Immature natural killer cell (primary cell): ENCODE measurements at regions not wholly inside any gene's neighbourhood (a gene's known extent, or its start where the extent isn't known, plus 50 kb on each side); places are given as distances from the start of the nearest gene placed in this dataset.

Experiments
- DNase-seq, 3 donors: peaks; one replicate each; pipeline ENCODE4 v3.0.0; 2022; ENCODE audit warnings: mixed read lengths in 1 of 3
- H3K27ac Mint-ChIP-seq, 6 donors: one replicate each; pipeline ENCODE4 v1.8.0; 2020; ENCODE audit warnings: mixed read lengths in 6 of 6, mild to moderate bottlenecking in 5 of 6, inconsistent platforms in 4 of 6, moderate library complexity in 3 of 6
- H3K27me3 Mint-ChIP-seq, 3 donors: one replicate each; pipeline ENCODE4 v1.8.0; 2020 to 2021; ENCODE audit warnings: low read depth in 3 of 3, mild to moderate bottlenecking in 3 of 3, mixed read lengths in 3 of 3, moderate library complexity in 3 of 3, inconsistent platforms in 1 of 3
- H3K36me3 Mint-ChIP-seq, 3 donors: one replicate each; pipeline ENCODE4 v1.8.0; 2020; ENCODE audit warnings: mixed read lengths in 3 of 3, inconsistent platforms in 2 of 3, mild to moderate bottlenecking in 2 of 3
- H3K4me1 Mint-ChIP-seq, 2 donors: one replicate each; pipeline ENCODE4 v1.8.0; 2020; ENCODE audit warnings: inconsistent platforms in 2 of 2, mild to moderate bottlenecking in 2 of 2, mixed read lengths in 2 of 2, moderate library complexity in 1 of 2
- H3K4me3 Mint-ChIP-seq, 5 donors: one replicate each; pipeline ENCODE4 v1.8.0; 2020; ENCODE audit warnings: mild to moderate bottlenecking in 5 of 5, mixed read lengths in 5 of 5, inconsistent platforms in 3 of 5, moderate library complexity in 3 of 5
- H3K9me3 Mint-ChIP-seq, 6 donors: one replicate each; pipeline ENCODE4 v1.8.0; 2020; ENCODE audit warnings: mild to moderate bottlenecking in 6 of 6, mixed read lengths in 6 of 6, inconsistent platforms in 4 of 6, moderate library complexity in 3 of 6

DNA sequence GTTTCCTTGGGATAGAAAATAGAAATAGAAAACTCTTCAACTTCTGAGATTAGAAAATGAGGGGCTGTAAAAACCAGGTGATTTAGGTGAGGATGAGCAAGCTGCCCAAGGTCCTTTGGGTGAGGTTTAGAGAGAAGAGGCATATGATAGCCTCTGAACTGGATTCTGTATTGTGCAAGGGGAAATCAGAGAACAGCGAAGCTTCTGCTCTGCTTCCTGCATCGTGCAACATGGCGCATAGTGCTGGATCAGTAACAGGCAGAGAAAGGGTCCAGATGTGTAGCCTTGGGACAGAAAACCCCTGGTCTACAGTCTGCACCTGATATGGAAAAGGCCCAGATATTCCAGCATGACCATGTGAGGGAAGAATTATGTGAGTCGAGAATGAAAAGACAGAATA lies 121.7 kb downstream of the MBL2 start:
- peaks cover 0 to 4% (median 3%) of the 10 kb centered on the region in 3 donors for H3K27me3 Mint-ChIP-seq
- H3K36me3 Mint-ChIP-seq = no peaks in the 10 kb centered on the region
- H3K9me3 Mint-ChIP-seq = peaks cover 0 to 22% (median 2%) of the 10 kb centered on the region in 6 donors
- peaks cover 7 to 19% of the 10 kb centered on the region in 2 donors for H3K4me1 Mint-ChIP-seq
- H3K4me3 Mint-ChIP-seq = no peak overlapping the region
- DNase-seq = no peak
- no peak overlapping the region for H3K27ac Mint-ChIP-seq

DNA sequence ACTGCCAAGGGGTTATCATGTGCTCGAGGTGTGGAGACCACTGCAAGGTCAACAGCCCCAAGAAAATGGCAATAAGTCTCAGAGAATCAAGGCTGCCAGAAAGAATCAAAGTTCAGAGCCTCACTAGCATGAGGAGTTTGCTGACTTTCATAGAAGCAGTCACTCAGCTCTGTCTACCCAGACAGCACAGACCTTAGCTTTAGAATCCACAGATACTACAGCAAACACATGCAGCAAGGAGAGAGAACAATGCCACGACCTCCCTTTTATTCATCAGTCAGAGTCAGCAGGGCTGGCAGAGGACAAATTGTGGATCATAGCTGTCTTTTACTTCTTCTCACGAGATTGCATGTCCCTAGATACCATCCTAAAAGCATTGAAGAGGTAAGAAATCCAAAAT lies 121.3 kb downstream of the MBL2 start:
- Mint-ChIP-seq H3K36me3 (no peaks in the 10 kb centered on the region), H3K27ac (no peak overlapping the region), H3K4me1 (peaks cover 4 to 15% of the 10 kb centered on the region in 2 donors), H3K9me3 (peaks cover 0 to 22% (median 2%) of the 10 kb centered on the region in 6 donors), H3K4me3 (no peak overlapping the region), H3K27me3 (peaks cover 0 to 4% (median 3%) of the 10 kb centered on the region in 3 donors)
- no peak for DNase-seq

DNA sequence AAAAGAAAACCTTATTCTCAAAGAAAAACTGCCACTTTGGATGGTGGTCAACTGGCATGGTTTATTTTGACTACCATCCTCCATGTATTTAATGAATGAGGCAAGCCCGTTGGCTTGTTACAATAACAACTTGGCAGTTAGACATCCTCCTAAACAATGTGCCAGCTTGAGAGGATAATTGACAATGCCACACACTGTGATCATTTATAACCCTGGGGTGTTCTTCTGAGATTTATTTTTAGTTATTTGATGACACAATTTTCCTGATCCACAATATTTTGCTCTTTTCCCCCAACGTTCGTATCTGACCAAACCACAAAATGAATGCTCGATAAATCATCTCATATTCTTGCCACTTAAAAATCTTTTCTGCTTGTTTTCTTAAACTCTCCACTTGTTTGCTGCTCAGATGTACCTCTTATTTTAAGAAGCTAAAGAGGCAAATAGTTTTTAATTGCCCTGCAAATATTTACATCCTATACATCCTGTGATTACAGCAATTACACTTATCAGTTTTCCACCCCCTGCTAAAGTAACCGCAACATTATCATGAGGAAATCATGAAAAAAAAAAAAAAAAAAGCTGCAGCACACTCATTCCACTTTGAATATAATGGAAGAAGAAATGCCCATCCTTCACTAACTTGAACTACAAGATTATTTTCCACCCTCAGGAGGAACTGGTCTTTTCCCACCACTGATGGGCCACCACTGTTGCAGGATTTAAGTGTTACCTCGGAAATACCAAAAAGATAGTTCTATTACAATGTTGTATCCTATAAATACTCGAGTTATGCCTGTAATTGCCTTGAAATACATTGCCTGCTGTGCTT lies 119.9 kb downstream of the MBL2 start:
- DNase-seq = no peak
- H3K27ac Mint-ChIP-seq = no peak overlapping the region

GRCh38 chr10:52653263-52653909 lies 119.2 kb downstream of the MBL2 start:
- Mint-ChIP-seq H3K36me3 (no peaks in the 10 kb centered on the region), H3K27me3 (peaks cover 0 to 6% (median 3%) of the 10 kb centered on the region in 3 donors), H3K27ac (no peak overlapping the region), H3K4me1 (peaks cover 4 to 12% of the 10 kb centered on the region in 2 donors), H3K4me3 (no peak overlapping the region), H3K9me3 (peaks cover 0 to 22% (median 3%) of the 10 kb centered on the region in 6 donors)
- no peak for DNase-seq

More for the DNA sequence above, 119.9 kb downstream of the MBL2 start:
- peaks cover 0 to 4% (median 3%) of the 10 kb centered on the region in 3 donors for H3K27me3 Mint-ChIP-seq
- H3K36me3 Mint-ChIP-seq = no peaks in the 10 kb centered on the region
- H3K9me3 Mint-ChIP-seq = peaks cover 0 to 22% (median 2%) of the 10 kb centered on the region in 6 donors
- peaks cover 4 to 12% of the 10 kb centered on the region in 2 donors for H3K4me1 Mint-ChIP-seq
- H3K4me3 Mint-ChIP-seq = no peak overlapping the region

GRCh38 chr10:52654201-52654600 lies 118.4 kb downstream of the MBL2 start:
- Mint-ChIP-seq H3K4me1 (peaks cover 4 to 12% of the 10 kb centered on the region in 2 donors), H3K4me3 (no peak overlapping the region), H3K9me3 (peaks cover 0 to 24% (median 4%) of the 10 kb centered on the region in 6 donors), H3K27ac (no peak overlapping the region), H3K27me3 (peaks cover 0 to 6% (median 3%) of the 10 kb centered on the region in 3 donors), H3K36me3 (no peaks in the 10 kb centered on the region)
- no peak for DNase-seq

DNA sequence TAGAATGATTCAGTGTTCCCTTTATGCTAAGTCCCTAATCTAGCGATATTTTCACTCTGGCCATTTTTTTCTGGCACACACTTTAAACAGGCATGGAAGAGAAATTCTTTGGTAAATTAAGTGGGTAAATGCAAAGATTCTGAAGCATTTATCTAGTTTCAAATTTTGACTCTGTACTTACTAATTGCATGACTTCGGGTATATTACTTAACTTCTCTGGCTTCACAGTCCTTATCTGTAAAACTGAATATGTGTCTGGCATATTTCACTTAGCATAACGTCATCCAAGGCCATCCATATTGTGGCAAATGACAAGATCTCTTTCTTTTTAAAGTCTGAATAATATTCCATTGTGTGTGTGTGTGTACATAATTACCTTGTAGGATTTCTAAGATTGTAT lies 114.5 kb downstream of the MBL2 start:
- Mint-ChIP-seq H3K4me3 (no peak overlapping the region), H3K36me3 (no peaks in the 10 kb centered on the region), H3K27me3 (peaks cover 0 to 2% (median 0%) of the 10 kb centered on the region in 3 donors), H3K4me1 (no peaks in the 10 kb centered on the region), H3K9me3 (peaks cover 0 to 16% (median 2%) of the 10 kb centered on the region in 6 donors), H3K27ac (no peak overlapping the region)
- DNase-seq = no peak

- H3K9me3 Mint-ChIP-seq = peaks cover 0 to 16% (median 2%) of the 10 kb centered on the region in 6 donors
- no peak overlapping the region for H3K4me3 Mint-ChIP-seq
- no peak overlapping the region for H3K27ac Mint-ChIP-seq
- no peak for DNase-seq
- H3K27me3 Mint-ChIP-seq = peaks cover 0 to 2% (median 0%) of the 10 kb centered on the region in 3 donors
- H3K36me3 Mint-ChIP-seq = no peaks in the 10 kb centered on the region
- no peaks in the 10 kb centered on the region for H3K4me1 Mint-ChIP-seq
Measured at GRCh38 chr10:52659085-52659484, 113.5 kb downstream of the MBL2 start.

DNA sequence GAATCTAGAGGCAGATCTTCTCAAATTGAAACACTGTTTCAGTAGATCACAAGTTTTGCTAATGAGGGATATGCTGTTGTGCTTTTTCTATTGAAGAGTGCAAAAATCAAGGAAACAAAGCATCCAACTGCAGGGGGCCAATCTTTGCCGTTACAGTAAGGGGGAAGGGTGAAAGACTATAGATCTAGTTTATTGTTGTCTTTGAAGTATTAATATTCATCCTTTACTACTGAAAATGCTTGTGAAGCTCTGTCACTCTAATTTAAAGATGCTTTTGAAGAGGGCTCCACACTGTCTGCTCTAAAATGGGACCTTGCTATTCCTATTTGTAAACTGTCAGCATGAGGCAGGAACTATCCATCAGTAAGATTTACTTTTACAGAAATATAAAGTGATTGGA lies 110.3 kb downstream of the MBL2 start:
- Mint-ChIP-seq H3K4me1 (no peaks in the 10 kb centered on the region), H3K36me3 (no peaks in the 10 kb centered on the region), H3K4me3 (no peak overlapping the region), H3K9me3 (peaks cover 3 to 26% (median 13%) of the 10 kb centered on the region in 6 donors), H3K27me3 (peaks cover 0 to 2% (median 0%) of the 10 kb centered on the region in 3 donors), H3K27ac (no peak overlapping the region)
- DNase-seq = no peak

DNA sequence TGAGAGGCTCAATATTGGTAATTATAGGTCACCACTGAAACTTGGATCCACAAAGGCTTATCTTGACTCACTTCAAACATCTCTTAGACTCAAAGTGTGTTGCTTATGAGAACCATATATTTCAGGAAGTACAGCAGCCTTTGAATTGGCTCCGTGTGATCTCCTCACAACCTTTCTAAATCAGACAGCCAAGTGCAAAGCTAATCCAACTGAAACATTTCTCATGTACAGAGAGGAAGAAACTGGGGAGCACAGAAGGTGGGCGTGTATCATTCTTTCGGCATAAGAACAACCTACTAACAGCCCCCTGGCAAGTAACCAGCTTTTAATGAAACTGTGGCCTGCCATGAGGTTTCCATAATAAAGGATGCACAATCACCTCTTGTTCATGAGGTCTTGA lies 109.4 kb downstream of the MBL2 start:
- Mint-ChIP-seq H3K36me3 (no peaks in the 10 kb centered on the region), H3K9me3 (peaks cover 3 to 26% (median 13%) of the 10 kb centered on the region in 6 donors), H3K27ac (no peak overlapping the region), H3K4me1 (no peaks in the 10 kb centered on the region), H3K4me3 (no peak overlapping the region), H3K27me3 (no peaks in the 10 kb centered on the region)
- DNase-seq = no peak

DNA sequence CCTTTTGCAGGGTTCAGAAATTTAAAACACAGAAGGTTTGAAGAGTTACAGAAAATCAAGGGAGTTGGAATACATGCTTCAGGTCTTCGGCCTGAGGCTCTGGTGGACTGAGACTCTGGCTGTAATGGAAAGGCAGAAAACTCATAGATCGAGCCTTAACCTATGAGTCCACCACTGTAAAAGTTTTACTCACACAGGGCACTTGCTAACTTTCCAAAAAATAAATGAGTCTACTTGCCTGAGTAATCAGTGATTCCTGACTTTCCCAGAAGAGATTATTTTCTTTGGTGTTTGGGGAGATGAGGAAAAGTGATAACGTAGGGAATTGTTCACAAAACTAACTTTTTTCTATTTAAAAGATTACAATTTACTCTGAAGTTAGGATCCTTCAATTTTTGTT lies 108.0 kb downstream of the MBL2 start:
- Mint-ChIP-seq H3K36me3 (no peaks in the 10 kb centered on the region), H3K9me3 (peaks cover 1 to 23% (median 11%) of the 10 kb centered on the region in 6 donors), H3K27ac (no peak overlapping the region), H3K4me1 (no peaks in the 10 kb centered on the region), H3K27me3 (no peaks in the 10 kb centered on the region), H3K4me3 (no peak overlapping the region)
- DNase-seq = no peak

- no peak overlapping the region for H3K4me3 Mint-ChIP-seq
- peaks cover 1 to 19% (median 8%) of the 10 kb centered on the region in 6 donors for H3K9me3 Mint-ChIP-seq
- H3K27ac Mint-ChIP-seq = no peak overlapping the region
- no peaks in the 10 kb centered on the region for H3K27me3 Mint-ChIP-seq
- no peaks in the 10 kb centered on the region for H3K36me3 Mint-ChIP-seq
- no peaks in the 10 kb centered on the region for H3K4me1 Mint-ChIP-seq
- no peak for DNase-seq
Measured at GRCh38 chr10:52665821-52666220, 106.8 kb downstream of the MBL2 start.

DNA sequence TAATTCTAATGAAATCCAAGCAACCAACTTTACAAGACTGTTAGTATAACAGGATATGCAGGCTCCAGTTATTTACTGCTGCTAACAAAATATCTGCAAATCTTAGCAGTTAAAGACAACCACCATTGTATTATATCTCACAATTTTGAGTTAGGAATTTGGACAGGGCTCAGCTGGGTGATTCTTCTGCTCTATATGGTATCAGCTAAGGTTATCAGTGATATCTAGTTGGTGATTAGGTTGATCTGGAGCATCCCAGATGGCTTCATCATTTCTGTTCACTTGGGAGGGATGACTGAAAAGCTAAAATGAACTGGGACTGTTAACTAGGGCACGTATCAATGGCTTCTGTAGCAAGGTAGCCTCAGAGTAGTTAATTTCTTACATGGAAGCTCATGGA lies 105.7 kb downstream of the MBL2 start:
- H3K4me1 Mint-ChIP-seq = no peaks in the 10 kb centered on the region
- H3K9me3 Mint-ChIP-seq = peaks cover 1 to 19% (median 11%) of the 10 kb centered on the region in 6 donors

DNA sequence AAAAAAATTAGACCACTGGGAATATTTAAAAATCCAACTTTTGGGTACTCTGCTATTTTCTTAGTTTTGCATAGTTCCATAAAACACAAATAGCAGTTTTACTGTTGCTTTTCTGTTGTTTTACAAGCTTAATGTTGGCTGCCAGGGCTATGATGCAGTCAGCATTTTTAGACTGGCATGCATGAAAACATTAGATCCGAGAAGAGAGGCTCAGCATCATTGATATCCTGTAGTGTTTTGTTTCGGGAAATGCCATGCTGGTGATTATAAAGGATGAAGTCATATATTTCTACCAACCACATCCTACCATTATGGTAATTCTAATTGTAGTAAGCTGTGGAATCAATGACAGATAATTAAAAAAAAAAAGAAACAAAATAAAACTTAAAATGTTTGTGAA lies 104.6 kb downstream of the MBL2 start:
- Mint-ChIP-seq H3K4me1 (no peaks in the 10 kb centered on the region), H3K9me3 (peaks cover 1 to 19% (median 10%) of the 10 kb centered on the region in 6 donors), H3K36me3 (no peaks in the 10 kb centered on the region), H3K27me3 (no peaks in the 10 kb centered on the region), H3K4me3 (no peak overlapping the region), H3K27ac (no peak overlapping the region)
- DNase-seq = no peak

More for the DNA sequence above, 105.7 kb downstream of the MBL2 start:
- Mint-ChIP-seq H3K27me3 (no peaks in the 10 kb centered on the region), H3K36me3 (no peaks in the 10 kb centered on the region), H3K27ac (no peak overlapping the region), H3K4me3 (no peak overlapping the region)
- DNase-seq = no peak

DNA sequence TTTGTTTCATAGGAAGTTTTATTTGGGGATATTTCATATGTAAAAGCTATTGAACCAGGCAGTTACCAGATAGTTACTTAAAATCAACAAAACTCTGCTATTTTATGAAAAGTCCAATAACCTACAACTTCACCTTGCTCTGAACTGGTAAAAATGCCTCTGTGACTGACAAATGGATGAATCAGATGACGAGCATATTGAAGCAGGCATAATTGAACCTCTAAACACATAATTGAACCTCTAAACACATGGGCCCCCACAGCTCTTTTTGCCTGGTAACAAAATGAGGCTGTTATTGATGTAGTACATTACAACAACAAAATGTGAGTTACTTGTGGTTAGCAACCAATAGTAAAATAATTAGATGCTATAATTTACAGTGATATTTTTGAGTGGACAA lies 99.7 kb downstream of the MBL2 start:
- no peak for DNase-seq
- H3K36me3 Mint-ChIP-seq = no peaks in the 10 kb centered on the region
- H3K27ac Mint-ChIP-seq = no peak overlapping the region
- H3K27me3 Mint-ChIP-seq = no peaks in the 10 kb centered on the region
- H3K4me3 Mint-ChIP-seq = no peak overlapping the region
- H3K4me1 Mint-ChIP-seq = no peaks in the 10 kb centered on the region
- H3K9me3 Mint-ChIP-seq = peaks cover 0 to 16% (median 4%) of the 10 kb centered on the region in 6 donors
